GM21390 (cell line): ENCODE measurements at regions not wholly inside any gene's neighbourhood (a gene's known extent, or its start where the extent isn't known, plus 50 kb on each side); places are given as distances from the start of the nearest gene placed in this dataset.

ENCODE experiments used
- ATAC-seq: cut with Tn5 transposase; IDR thresholded peaks from one replicate; pipeline ENCODE4 v1.9.1; 2021; ENCODE audit not compliant: unreplicated experiment

GRCh38 chr6:33869121-33869520 is 65.3 kb upstream of the MLN start:
- ATAC-seq: no peak

DNA sequence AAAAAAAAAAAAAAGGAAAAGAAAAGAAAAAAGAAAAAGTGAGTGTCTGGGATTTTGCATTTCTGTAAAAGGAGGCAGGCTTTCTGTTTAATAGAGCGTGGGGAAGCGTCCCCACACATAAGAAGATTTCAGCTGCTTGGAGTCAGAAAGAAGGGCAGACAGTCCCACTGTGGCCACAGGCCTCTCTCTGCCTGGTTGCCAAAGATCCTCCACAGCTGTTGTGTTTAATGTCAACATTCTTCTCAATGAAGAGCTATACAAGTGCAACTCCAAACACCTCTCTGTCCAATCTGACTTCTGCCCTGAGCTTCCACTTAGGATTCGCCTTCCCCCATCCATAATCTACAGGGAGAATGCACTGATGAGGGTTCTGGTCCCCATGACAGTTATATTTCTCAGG is 64.3 kb upstream of the MLN start:
- no peak for ATAC-seq

DNA sequence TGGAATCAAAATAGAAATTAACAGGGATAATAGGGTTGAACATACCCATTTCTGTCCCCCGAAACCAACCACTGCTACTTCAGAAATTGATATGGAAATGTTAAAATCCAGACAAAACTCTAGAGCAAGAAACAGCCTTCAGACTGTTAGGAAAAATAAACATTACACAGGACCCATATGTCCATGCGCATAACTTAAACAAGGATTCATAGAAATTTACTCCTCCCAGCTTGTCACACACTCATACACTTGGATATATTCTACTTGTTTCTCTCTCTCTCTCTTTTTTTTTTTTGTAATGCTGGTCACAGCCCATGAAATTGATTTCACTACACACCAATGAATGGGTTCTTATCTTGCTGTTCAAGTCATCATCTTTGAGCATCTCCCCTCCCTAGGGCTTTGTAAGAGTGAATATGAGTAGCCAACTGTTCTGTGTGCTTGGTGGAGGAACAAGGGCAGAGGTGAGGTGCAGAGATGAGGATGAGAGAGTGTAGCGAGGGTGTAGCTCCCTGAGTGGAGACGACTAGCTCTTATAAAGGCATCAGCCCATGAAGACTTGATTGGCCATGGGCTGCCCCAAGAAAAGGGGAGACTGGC is 61.8 kb upstream of the MLN start:
- ATAC-seq: no peak

- ATAC-seq: no peak
These were observed 60.1 kb upstream of the MLN start for GRCh38 chr6:33863723-33864440.

GRCh38 chr6:33863084-33863483 is 59.3 kb upstream of the MLN start:
- ATAC-seq: no peak

- ATAC-seq: no peak
These were observed 58.7 kb upstream of the MLN start for GRCh38 chr6:33862536-33862935.

DNA sequence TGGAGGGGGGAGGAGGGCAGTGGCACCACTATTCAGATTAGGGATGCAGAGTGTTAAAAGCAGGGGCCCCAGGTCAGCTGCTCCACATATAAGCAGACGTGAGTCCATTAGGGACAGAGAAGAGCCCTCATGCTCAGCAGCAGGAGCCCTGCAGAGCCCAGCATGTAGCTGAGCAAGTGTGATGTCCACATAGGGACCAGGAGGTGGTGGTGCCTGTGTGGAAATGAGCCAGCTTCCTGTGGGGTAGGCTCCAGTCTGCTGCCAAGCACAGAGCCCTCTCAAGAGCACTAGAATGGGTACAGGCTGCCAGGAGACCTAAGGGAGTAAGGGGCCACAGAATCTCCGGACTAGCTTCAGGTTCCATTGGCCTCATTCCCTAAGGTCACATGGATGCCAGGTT is 57.9 kb upstream of the MLN start:
- no peak for ATAC-seq

GRCh38 chr6:33860706-33861474 is 57.1 kb upstream of the MLN start:
- ATAC-seq: no peak

GRCh38 chr6:33860006-33860405 is 56.2 kb upstream of the MLN start:
- no peak for ATAC-seq

DNA sequence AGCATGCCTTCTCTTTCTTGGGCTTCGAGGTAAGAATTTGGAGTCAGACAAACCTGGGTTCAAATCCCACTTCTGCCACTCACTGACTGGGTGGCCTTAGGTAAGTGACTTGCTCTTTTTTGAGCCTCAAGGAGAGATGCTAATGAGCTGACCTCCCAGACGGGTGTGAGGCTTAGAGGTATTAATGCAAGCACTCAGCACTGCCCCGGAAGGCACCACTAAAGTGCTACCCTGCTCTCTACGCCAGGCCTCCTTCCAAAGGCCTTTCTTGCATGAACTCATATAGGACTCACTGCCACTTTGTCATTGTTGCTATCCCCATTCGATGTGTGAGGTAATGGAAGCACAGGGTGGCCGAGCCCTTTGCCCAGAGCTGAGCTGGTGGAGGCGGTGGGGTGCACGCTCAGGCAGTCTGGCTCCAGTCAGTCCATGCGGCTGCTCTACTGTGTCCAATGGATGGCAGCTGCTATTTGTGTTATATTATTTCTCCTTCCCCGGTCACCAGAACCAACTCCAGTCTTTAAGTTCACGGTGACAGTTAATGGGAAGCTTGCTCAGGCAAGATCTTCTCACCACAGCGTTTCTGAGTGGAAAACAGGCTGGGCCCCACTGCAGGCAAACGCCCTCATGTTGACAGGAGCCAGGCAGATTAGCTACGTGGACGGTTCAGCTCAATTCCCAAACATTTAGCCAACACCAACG is 55.2 kb upstream of the MLN start:
- no peak for ATAC-seq

GRCh38 chr6:33857932-33858475 is 54.2 kb upstream of the MLN start:
- ATAC-seq: no peak

- no peak for ATAC-seq
These were observed 53.5 kb upstream of the MLN start for GRCh38 chr6:33857093-33857931.

GRCh38 chr6:33856655-33857054 is 52.9 kb upstream of the MLN start:
- ATAC-seq: no peak

DNA sequence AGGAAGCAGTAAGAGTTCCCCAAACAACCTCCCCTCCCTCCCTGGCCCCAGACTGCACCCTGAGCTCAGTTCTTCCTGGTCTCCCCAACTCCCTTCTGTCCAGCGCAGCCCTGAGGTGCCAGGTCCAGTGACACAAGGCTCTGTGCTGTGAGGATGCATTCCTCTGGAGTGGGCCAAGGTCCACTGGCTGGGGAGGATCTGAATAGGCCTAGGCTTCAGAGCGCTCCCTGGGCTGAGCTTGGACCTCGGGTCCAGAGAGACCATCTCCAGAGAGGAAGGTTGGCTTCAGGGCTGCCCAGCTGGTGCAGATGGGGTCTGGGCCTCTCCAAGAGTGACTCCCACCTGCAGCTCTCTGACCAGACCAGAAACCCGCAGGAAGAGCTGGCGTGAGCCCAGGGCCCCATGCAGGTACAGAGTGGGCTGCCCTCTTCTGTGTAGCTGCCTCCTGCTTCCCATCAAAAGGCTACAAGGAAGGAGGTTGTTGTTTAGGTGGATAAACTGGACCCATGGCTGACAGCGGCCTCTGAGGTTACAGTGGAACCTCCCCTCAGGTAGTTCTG is 52.3 kb upstream of the MLN start:
- no peak for ATAC-seq

- ATAC-seq: no peak
These were observed 50.8 kb upstream of the MLN start for GRCh38 chr6:33854572-33855030.

DNA sequence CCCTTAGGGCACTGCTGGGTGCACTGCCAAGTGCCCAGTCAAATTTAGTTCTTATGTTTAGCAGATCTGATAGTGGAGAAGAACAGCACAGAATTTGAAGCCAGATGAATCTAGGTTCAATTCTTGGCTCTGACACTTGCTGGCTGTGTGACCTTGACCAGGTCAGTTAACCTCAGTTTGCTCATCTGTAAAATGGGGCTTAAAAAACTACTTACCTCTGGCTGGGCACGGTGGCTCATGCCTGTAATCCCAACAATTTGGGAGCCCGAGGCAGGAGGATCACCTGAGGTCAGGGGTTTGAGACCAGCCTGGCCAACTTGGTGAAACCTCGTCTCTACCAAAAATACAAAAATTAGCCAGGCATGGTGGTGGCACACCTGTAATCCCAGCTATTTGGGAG is 49.9 kb upstream of the MLN start:
- no peak for ATAC-seq
